DOHH2 (cell line): ENCODE measurements at regions not wholly inside any gene's neighbourhood (a gene's known extent, or its start where the extent isn't known, plus 50 kb on each side); places are given as distances from the start of the nearest gene placed in this dataset.
"Not testable (repeated sequence)": the region's sequence is repeated elsewhere in the genome, so short reads cannot be mapped to it uniquely, and the experiment has no call there.

Experiments
- H3F3A ChIP-seq: fragments of 200-600 bp; sonication (generic), shearing (Covaris generic); 2 replicates; pipeline ENCODE4 v1.6.0; 2016; ENCODE audit warnings: antibody characterized with exemption, mild to moderate bottlenecking; ENCODE audit not compliant: control insufficient read depth, insufficient read depth
- H3K27ac ChIP-seq: fragments of 200-600 bp; sonication (generic); 2 replicates; pipeline ENCODE4 v1.5.1; 2014; ENCODE audit warnings: low read depth, mild to moderate bottlenecking, low read length, moderate library complexity
- H3K27me3 ChIP-seq: fragments of 200-600 bp; sonication (generic); 2 replicates; pipeline ENCODE4 v1.6.1; 2014; ENCODE audit warnings: mild to moderate bottlenecking, low read length, mixed read lengths; ENCODE audit not compliant: control insufficient read depth
- H3K36me3 ChIP-seq: fragments of 200-600 bp; sonication (generic); 2 replicates; pipeline ENCODE4 v1.6.1; 2014; ENCODE audit warnings: mild to moderate bottlenecking, low read length, moderate library complexity, mixed read lengths; ENCODE audit not compliant: control insufficient read depth
- H3K4me1 ChIP-seq: fragments of 200-600 bp; sonication (generic); 2 replicates; pipeline ENCODE4 v1.6.1; 2014; ENCODE audit warnings: mild to moderate bottlenecking, low read length, mixed read lengths; ENCODE audit not compliant: control insufficient read depth
- H3K4me2 ChIP-seq: fragments of 200-600 bp; sonication (generic); 2 replicates; pipeline ENCODE4 v1.6.0; 2014; ENCODE audit warnings: mild to moderate bottlenecking, low read length, moderate library complexity
- H3K4me3 ChIP-seq: fragments of 200-600 bp; sonication (generic); 2 replicates; pipeline ENCODE4 v1.5.1; 2014; ENCODE audit warnings: mild to moderate bottlenecking, low read length, mixed read lengths
- H3K79me2 ChIP-seq: fragments of 200-600 bp; sonication (generic); 2 replicates; pipeline ENCODE4 v1.6.1; 2014; ENCODE audit warnings: mild to moderate bottlenecking, low read length, mixed read lengths; ENCODE audit not compliant: control insufficient read depth
- H3K9me2 ChIP-seq: fragments of 200-600 bp; sonication (generic); replicated peaks from 2 replicates; pipeline ENCODE4 v1.6.1; 2014; ENCODE audit warnings: mild to moderate bottlenecking, low read length, mixed read lengths; ENCODE audit not compliant: control insufficient read depth
- H3K9me3 ChIP-seq: fragments of 200-600 bp; sonication (generic); 2 replicates; pipeline ENCODE4 v1.6.1; 2014; ENCODE audit warnings: antibody characterized with exemption, low read length, mixed read lengths; ENCODE audit not compliant: control insufficient read depth, insufficient read depth
- H4K20me1 ChIP-seq: fragments of 200-600 bp; sonication (generic); 2 replicates; pipeline ENCODE4 v1.6.0; 2014; ENCODE audit warnings: low read depth, mild to moderate bottlenecking, antibody characterized with exemption, low read length, moderate library complexity; ENCODE audit not compliant: control insufficient read depth, insufficient read depth
- CTCF ChIP-seq: fragments of 200-600 bp; sonication (generic); IDR thresholded peaks from one replicate; pipeline ENCODE4 v1.5.1; 2014; ENCODE audit warnings: antibody characterized with exemption, mild to moderate bottlenecking, low read depth, low read length; ENCODE audit not compliant: poor library complexity, severe bottlenecking
- EZH2phosphoT487 ChIP-seq: fragments of 200-600 bp; sonication (generic); IDR thresholded peaks from 2 replicates; pipeline ENCODE4 v1.6.1; 2017; ENCODE audit warnings: borderline replicate concordance, mild to moderate bottlenecking, antibody characterized with exemption, low read length, moderate library complexity, mixed read lengths

GRCh38 chr18:33826151-33826550, 248.1 kb downstream of the ASXL3 start:
- Histone ChIP-seq H3K27me3 (no peaks in the 10 kb centered on the region), H3K9me3 (no peaks in the 10 kb centered on the region), H4K20me1 (no peaks in the 10 kb centered on the region), H3K79me2 (no peaks in the 10 kb centered on the region), H3K4me1 (no peaks in the 10 kb centered on the region), H3K9me2 (no peaks in the 10 kb centered on the region), H3K27ac (no peak overlapping the region), H3K36me3 (no peaks in the 10 kb centered on the region), H3K4me3 (no peak overlapping the region), H3F3A (no peaks in the 10 kb centered on the region), H3K4me2 (no peak overlapping the region)
- no peak for TF ChIP-seq CTCF
- TF ChIP-seq EZH2phosphoT487 = no peak

- no peaks in the 10 kb centered on the region for H3K79me2 ChIP-seq
These were observed 243.5 kb downstream of the ASXL3 start for GRCh38 chr18:33821503-33821902.

GRCh38 chr18:33820517-33821371, 242.7 kb downstream of the ASXL3 start:
- Histone ChIP-seq H3K79me2 (no peaks in the 10 kb centered on the region), H3K36me3 (no peaks in the 10 kb centered on the region), H3F3A (no peaks in the 10 kb centered on the region), H3K4me3 (no peak overlapping the region), H3K27ac (no peak overlapping the region), H4K20me1 (no peaks in the 10 kb centered on the region), H3K9me2 (no peaks in the 10 kb centered on the region), H3K9me3 (no peaks in the 10 kb centered on the region), H3K4me1 (no peaks in the 10 kb centered on the region), H3K27me3 (no peaks in the 10 kb centered on the region), H3K4me2 (no peak overlapping the region)
- TF ChIP-seq CTCF = no peak
- no peak for TF ChIP-seq EZH2phosphoT487

More at GRCh38 chr18:33821503-33821902, 243.5 kb downstream of the ASXL3 start:
- no peaks in the 10 kb centered on the region for H3K4me1 ChIP-seq
- no peaks in the 10 kb centered on the region for H3K9me2 ChIP-seq
- H3K36me3 ChIP-seq = no peaks in the 10 kb centered on the region
- TF ChIP-seq CTCF = no peak
- TF ChIP-seq EZH2phosphoT487 = no peak
- no peak overlapping the region for H3K4me3 ChIP-seq
- H3K9me3 ChIP-seq = no peaks in the 10 kb centered on the region
- no peaks in the 10 kb centered on the region for H3F3A ChIP-seq
- no peaks in the 10 kb centered on the region for H4K20me1 ChIP-seq
- H3K27me3 ChIP-seq = no peaks in the 10 kb centered on the region
- H3K4me2 ChIP-seq = no peak overlapping the region
- no peak overlapping the region for H3K27ac ChIP-seq

GRCh38 chr18:33819692-33820343, 241.8 kb downstream of the ASXL3 start:
- not testable (repeated sequence) for H3K9me3 ChIP-seq, H3K4me1 ChIP-seq, H3K79me2 ChIP-seq, H3K9me2 ChIP-seq, H3F3A ChIP-seq, H3K4me2 ChIP-seq, H3K4me3 ChIP-seq, H3K27me3 ChIP-seq, H4K20me1 ChIP-seq, H3K36me3 ChIP-seq, H3K27ac ChIP-seq
